RWPE2 (cell line): ENCODE measurements at regions not wholly inside any gene's neighbourhood (a gene's known extent, or its start where the extent isn't known, plus 50 kb on each side); places are given as distances from the start of the nearest gene placed in this dataset.
"Not testable (repeated sequence)": the region's sequence is repeated elsewhere in the genome, so short reads cannot be mapped to it uniquely, and the experiment has no call there.

ENCODE experiments used
- ATAC-seq: fragments of 200-7000 bp; cut with Tn5 transposase; 3 replicates; pipeline ENCODE4 v1.9.1; 2021; ENCODE audit warnings: low read depth
- DNase-seq: peaks from one replicate; pipeline ENCODE4 v3.0.0-alpha.2; 2020; ENCODE audit warnings: low spot score
- H3K27ac ChIP-seq: fragments of 450-650 bp; 2 replicates; pipeline ENCODE4 v1.5.1; 2017; ENCODE audit warnings: mild to moderate bottlenecking; ENCODE audit not compliant: poor library complexity, severe bottlenecking
- H3K27me3 ChIP-seq: fragments of 250-450 bp; sonication (Bioruptor Pico); 2 replicates; pipeline ENCODE4 v1.5.1; 2021; ENCODE audit warnings: mild to moderate bottlenecking, moderate library complexity; ENCODE audit not compliant: insufficient read depth, poor library complexity, severe bottlenecking
- H3K36me3 ChIP-seq: fragments of 250-450 bp; sonication (Bioruptor Pico); 2 replicates; pipeline ENCODE4 v1.5.1; 2020; ENCODE audit warnings: low read depth, mild to moderate bottlenecking, moderate library complexity
- H3K4me1 ChIP-seq: fragments of 250-450 bp; sonication (Bioruptor Pico); 2 replicates; pipeline ENCODE4 v1.5.1; 2021; ENCODE audit warnings: mild to moderate bottlenecking, moderate library complexity; ENCODE audit not compliant: insufficient read depth, poor library complexity, severe bottlenecking
- H3K4me3 ChIP-seq: fragments of 250-450 bp; sonication (Bioruptor Pico); 2 replicates; pipeline ENCODE4 v1.5.1; 2021; ENCODE audit warnings: mild to moderate bottlenecking, moderate library complexity; ENCODE audit not compliant: severe bottlenecking
- H3K9me3 ChIP-seq: fragments of 250-450 bp; sonication (Bioruptor Pico); 2 replicates; pipeline ENCODE4 v1.5.1; 2021; ENCODE audit warnings: mild to moderate bottlenecking, moderate library complexity; ENCODE audit not compliant: severe bottlenecking
- CTCF ChIP-seq: fragments of 450-650 bp; IDR thresholded peaks from one replicate; pipeline ENCODE4 v1.5.1; 2017; ENCODE audit warnings: mild to moderate bottlenecking, moderate library complexity; ENCODE audit not compliant: poor library complexity, severe bottlenecking

GRCh38 chr11:69914286-69915150 lies 95.3 kb upstream of the FGF3 start:
- ATAC-seq (peak; percentile 73), DNase-seq (peak; percentile 92)
- Histone ChIP-seq H3K27ac (peak overlapping the region; percentile 97), H3K4me3 (no peak overlapping the region), H3K9me3 (no peaks in the 10 kb centered on the region), H3K27me3 (no peaks in the 10 kb centered on the region), H3K4me1 (peaks cover 26% of the 10 kb centered on the region), H3K36me3 (no peaks in the 10 kb centered on the region)
- TF ChIP-seq CTCF = no peak

- Histone ChIP-seq H3K4me3 (no peak overlapping the region), H3K9me3 (no peaks in the 10 kb centered on the region), H3K27me3 (no peaks in the 10 kb centered on the region), H3K27ac (peak overlapping the region; percentile 97), H3K36me3 (no peaks in the 10 kb centered on the region), H3K4me1 (peaks cover 26% of the 10 kb centered on the region)
- no peak for TF ChIP-seq CTCF
- peak; percentile 64 for ATAC-seq
- DNase-seq = peak; percentile 76
Observed at GRCh38 chr11:69915151-69915500, 95.9 kb upstream of the FGF3 start.

- DNase-seq = peak; percentile 66
- peak overlapping the region; percentile 97 for H3K27ac ChIP-seq
- peak; percentile 88 for TF ChIP-seq CTCF
Observed at GRCh38 chr11:69915501-69916250, 96.5 kb upstream of the FGF3 start.

GRCh38 chr11:69916251-69916649 lies 97.0 kb upstream of the FGF3 start:
- Histone ChIP-seq H3K27ac (peak overlapping the region; percentile 97), H3K4me1 (peaks cover 26% of the 10 kb centered on the region)
- H3K9me3 ChIP-seq, ATAC-seq, H3K27me3 ChIP-seq, DNase-seq, H3K36me3 ChIP-seq, H3K4me3 ChIP-seq: not testable (repeated sequence)

More at GRCh38 chr11:69915501-69916250, 96.5 kb upstream of the FGF3 start:
- H3K4me3 ChIP-seq = no peak overlapping the region
- H3K27me3 ChIP-seq = no peaks in the 10 kb centered on the region
- no peaks in the 10 kb centered on the region for H3K36me3 ChIP-seq
- peaks cover 26% of the 10 kb centered on the region for H3K4me1 ChIP-seq
- peak; percentile 29 for ATAC-seq
- no peaks in the 10 kb centered on the region for H3K9me3 ChIP-seq

- no peak overlapping the region for H3K4me3 ChIP-seq
- H3K27me3 ChIP-seq = no peaks in the 10 kb centered on the region
- no peak for TF ChIP-seq CTCF
- peaks cover 26% of the 10 kb centered on the region for H3K4me1 ChIP-seq
- no peaks in the 10 kb centered on the region for H3K9me3 ChIP-seq
- no peak for DNase-seq
- no peaks in the 10 kb centered on the region for H3K36me3 ChIP-seq
- H3K27ac ChIP-seq = peak overlapping the region; percentile 97
- ATAC-seq = no peak
Observed at GRCh38 chr11:69916806-69917387, 97.7 kb upstream of the FGF3 start.
